Neural progenitor cell (in vitro differentiated cells): ENCODE measurements at regions not wholly inside any gene's neighbourhood (a gene's known extent, or its start where the extent isn't known, plus 50 kb on each side); places are given as distances from the start of the nearest gene placed in this dataset.

Source experiments
- DNase-seq: peaks from one replicate; pipeline ENCODE4 v3.0.0-alpha.2; 2016; ENCODE audit warnings: low spot score
- H2AFZ ChIP-seq: fragments of 200-600 bp; sonication (generic); replicated peaks from 2 replicates; pipeline ENCODE4 v1.6.1; 2016; ENCODE audit warnings: antibody characterized with exemption
- H3F3A ChIP-seq: fragments of 200-600 bp; sonication (generic); 2 replicates; pipeline ENCODE4 v1.6.1; 2016; ENCODE audit warnings: antibody characterized with exemption, low read depth
- H3K27ac ChIP-seq: fragments of 200-600 bp; sonication (generic); 2 replicates; pipeline ENCODE4 v1.5.1; 2016; ENCODE audit warnings: mild to moderate bottlenecking
- H3K27me3 ChIP-seq: fragments of 200-600 bp; sonication (generic); 2 replicates; pipeline ENCODE4 v1.6.1; 2016; ENCODE audit warnings: mild to moderate bottlenecking, moderate library complexity
- H3K36me3 ChIP-seq: fragments of 200-600 bp; sonication (generic); 2 replicates; pipeline ENCODE4 v1.5.1; 2016
- H3K4me1 ChIP-seq: fragments of 200-600 bp; sonication (generic); 2 replicates; pipeline ENCODE4 v1.6.1; 2016; ENCODE audit warnings: mixed run types
- H3K4me2 ChIP-seq: fragments of 200-600 bp; sonication (generic); 2 replicates; pipeline ENCODE4 v1.6.1; 2016
- H3K4me3 ChIP-seq: fragments of 200-600 bp; sonication (generic); 2 replicates; pipeline ENCODE4 v1.5.1; 2016
- H3K79me2 ChIP-seq: fragments of 200-600 bp; sonication (generic); 2 replicates; pipeline ENCODE4 v1.6.1; 2016; ENCODE audit warnings: low read depth
- H3K9ac ChIP-seq: fragments of 200-600 bp; sonication (generic); 2 replicates; pipeline ENCODE4 v1.6.1; 2016
- H3K9me3 ChIP-seq: fragments of 200-600 bp; sonication (generic); 2 replicates; pipeline ENCODE4 v1.5.1; 2016; ENCODE audit warnings: low read depth
- H4K20me1 ChIP-seq: fragments of 200-600 bp; sonication (generic); 2 replicates; pipeline ENCODE4 v1.6.1; 2016; ENCODE audit warnings: low read depth
- H3K27ac Mint-ChIP-seq: 3 replicates; pipeline ENCODE4 v1.8.0; 2021; ENCODE audit warnings: mixed read lengths
- H3K27me3 Mint-ChIP-seq: 2 replicates; pipeline ENCODE4 v1.8.0; 2022; ENCODE audit warnings: low read depth, mild to moderate bottlenecking, inconsistent platforms, moderate library complexity, mixed read lengths; ENCODE audit not compliant: insufficient read depth
- H3K36me3 Mint-ChIP-seq: 3 replicates; pipeline ENCODE4 v1.8.0; 2021; ENCODE audit warnings: mixed read lengths
- H3K4me1 Mint-ChIP-seq: 3 replicates; pipeline ENCODE4 v1.8.0; 2021; ENCODE audit warnings: mixed read lengths
- H3K4me3 Mint-ChIP-seq: 3 replicates; pipeline ENCODE4 v1.8.0; 2021; ENCODE audit warnings: mild to moderate bottlenecking, moderate library complexity, mixed read lengths
- H3K9me3 Mint-ChIP-seq: 3 replicates; pipeline ENCODE4 v1.8.0; 2020; ENCODE audit warnings: mixed read lengths
- CTCF ChIP-seq: fragments of 200-600 bp; sonication (generic); IDR thresholded peaks from 2 replicates; pipeline ENCODE4 v1.5.1; 2017; ENCODE audit warnings: antibody characterized with exemption, mild to moderate bottlenecking
- EZH2 ChIP-seq: fragments of 200-600 bp; sonication (generic); IDR thresholded peaks from 2 replicates; pipeline ENCODE4 v1.6.1; 2017; ENCODE audit warnings: antibody characterized with exemption, mild to moderate bottlenecking, moderate library complexity
- EZH2phosphoT487 ChIP-seq: fragments of 200-600 bp; sonication (generic); IDR thresholded peaks from 2 replicates; pipeline ENCODE4 v1.6.1; 2017; ENCODE audit warnings: antibody characterized with exemption

GRCh38 chr14:95979339-95980042, 59.7 kb upstream of the C14orf132 start:
- Histone ChIP-seq H3K4me1 (peaks cover 29% of the 10 kb centered on the region), H3K27ac (no peak overlapping the region), H3K4me3 (no peak overlapping the region), H4K20me1 (no peaks in the 10 kb centered on the region), H3F3A (peaks cover 16% of the 10 kb centered on the region), H3K9me3 (no peaks in the 10 kb centered on the region), H3K4me2 (peak overlapping the region; percentile 9), H3K36me3 (no peaks in the 10 kb centered on the region), H2AFZ (no peak overlapping the region), H3K27me3 (peaks cover 8% of the 10 kb centered on the region), H3K9ac (no peak overlapping the region), H3K79me2 (no peaks in the 10 kb centered on the region)
- H3K27ac Mint-ChIP-seq: no peak overlapping the region
- no peak for TF ChIP-seq EZH2
- no peak for TF ChIP-seq EZH2phosphoT487
- peak; percentile 61 for TF ChIP-seq CTCF
- peaks cover 2% of the 10 kb centered on the region for H3K27me3 Mint-ChIP-seq
- no peaks in the 10 kb centered on the region for H3K36me3 Mint-ChIP-seq
- DNase-seq: peak; percentile 65
- H3K4me3 Mint-ChIP-seq: no peak overlapping the region
- H3K9me3 Mint-ChIP-seq: no peaks in the 10 kb centered on the region
- H3K4me1 Mint-ChIP-seq: peaks cover 17% of the 10 kb centered on the region

GRCh38 chr14:95980402-95980801, 58.8 kb upstream of the C14orf132 start:
- no peak overlapping the region for H3K4me3 ChIP-seq
- H3K4me3 Mint-ChIP-seq: no peak overlapping the region

GRCh38 chr14:95981965-95982364, 57.2 kb upstream of the C14orf132 start:
- H3K79me2 ChIP-seq: no peaks in the 10 kb centered on the region
- peaks cover 8% of the 10 kb centered on the region for H3K27me3 ChIP-seq
- no peak for DNase-seq
- no peak overlapping the region for H3K4me2 ChIP-seq
- Mint-ChIP-seq H3K27me3 (peaks cover 2% of the 10 kb centered on the region), H3K9me3 (no peaks in the 10 kb centered on the region), H3K4me3 (no peak overlapping the region), H3K36me3 (no peaks in the 10 kb centered on the region), H3K4me1 (peaks cover 17% of the 10 kb centered on the region), H3K27ac (no peak overlapping the region)
- H3F3A ChIP-seq: peaks cover 16% of the 10 kb centered on the region
- no peaks in the 10 kb centered on the region for H3K36me3 ChIP-seq
- no peak for TF ChIP-seq CTCF
- TF ChIP-seq EZH2phosphoT487: no peak
- no peak for TF ChIP-seq EZH2
- no peaks in the 10 kb centered on the region for H3K9me3 ChIP-seq
- H3K9ac ChIP-seq: no peak overlapping the region
- no peak overlapping the region for H3K4me3 ChIP-seq
- H3K4me1 ChIP-seq: peaks cover 18% of the 10 kb centered on the region
- H2AFZ ChIP-seq: no peak overlapping the region
- H4K20me1 ChIP-seq: no peaks in the 10 kb centered on the region
- H3K27ac ChIP-seq: no peak overlapping the region

More at GRCh38 chr14:95980402-95980801, 58.8 kb upstream of the C14orf132 start:
- Histone ChIP-seq H3K9ac (no peak overlapping the region), H3K4me2 (no peak overlapping the region), H3K27me3 (peaks cover 8% of the 10 kb centered on the region), H3K4me1 (peaks cover 29% of the 10 kb centered on the region), H2AFZ (no peak overlapping the region), H3K36me3 (no peaks in the 10 kb centered on the region), H4K20me1 (no peaks in the 10 kb centered on the region), H3K79me2 (no peaks in the 10 kb centered on the region), H3K9me3 (no peaks in the 10 kb centered on the region), H3K27ac (no peak overlapping the region), H3F3A (peaks cover 16% of the 10 kb centered on the region)
- TF ChIP-seq CTCF (no peak), EZH2 (no peak), EZH2phosphoT487 (no peak)
- Mint-ChIP-seq H3K27me3 (peaks cover 2% of the 10 kb centered on the region), H3K27ac (no peak overlapping the region), H3K4me1 (peaks cover 17% of the 10 kb centered on the region), H3K9me3 (no peaks in the 10 kb centered on the region), H3K36me3 (no peaks in the 10 kb centered on the region)
- DNase-seq: no peak
